Mucosa of descending colon (tissue), 3 donors: ENCODE measurements at regions not wholly inside any gene's neighbourhood (a gene's known extent, or its start where the extent isn't known, plus 50 kb on each side); places are given as distances from the start of the nearest gene placed in this dataset.

ENCODE experiments used
- ATAC-seq: fragments of 200-7000 bp; cut with Tn5 transposase; one replicate; pipeline ENCODE4 v1.9.1; 2020; ENCODE audit warnings: mild to moderate bottlenecking, moderate library complexity
- DNase-seq, 3 donors: peaks; one replicate each; pipeline ENCODE4 v3.0.0-alpha.2; 2020
- H3K36me3 ChIP-seq: fragments of 200-600 bp; one replicate; pipeline ENCODE4 v1.8.0; 2021; ENCODE audit warnings: low read depth, mild to moderate bottlenecking
- H3K4me1 ChIP-seq: fragments of 200-600 bp; one replicate; pipeline ENCODE4 v1.8.0; 2021; ENCODE audit warnings: low read depth, mild to moderate bottlenecking
- H3K4me3 ChIP-seq: fragments of 200-600 bp; one replicate; pipeline ENCODE4 v1.8.0; 2021; ENCODE audit warnings: mild to moderate bottlenecking
- H3K9me3 ChIP-seq: fragments of 200-600 bp; one replicate; pipeline ENCODE4 v1.8.0; 2021; ENCODE audit warnings: mild to moderate bottlenecking
- intact Hi-C, 2 donors: fragments of 100-400 bp; cut with DNase I in 1 of 2; cut with micrococcal nuclease in 1 of 2; formaldehyde crosslinking; loops; one replicate each; pipeline versions ENCODE4 v1.11.0 to v1.11.1; 2022; cut with DNase I, micrococcal nuclease
- TF ChIP-seq, protein P1 (sequence below): fragments of 200-600 bp; IDR thresholded peaks from one replicate; pipeline ENCODE4 v1.8.0; 2022; ENCODE audit warnings: antibody characterized with exemption, mild to moderate bottlenecking
- donor health status: DM: no; HTN: no; CAD: no; lungs with moderate emphysema.
- donor health status: DM: no; HTN: no; CAD: no.
- donor health status: DM: no; HTN: yes; CAD: no.

DNA sequence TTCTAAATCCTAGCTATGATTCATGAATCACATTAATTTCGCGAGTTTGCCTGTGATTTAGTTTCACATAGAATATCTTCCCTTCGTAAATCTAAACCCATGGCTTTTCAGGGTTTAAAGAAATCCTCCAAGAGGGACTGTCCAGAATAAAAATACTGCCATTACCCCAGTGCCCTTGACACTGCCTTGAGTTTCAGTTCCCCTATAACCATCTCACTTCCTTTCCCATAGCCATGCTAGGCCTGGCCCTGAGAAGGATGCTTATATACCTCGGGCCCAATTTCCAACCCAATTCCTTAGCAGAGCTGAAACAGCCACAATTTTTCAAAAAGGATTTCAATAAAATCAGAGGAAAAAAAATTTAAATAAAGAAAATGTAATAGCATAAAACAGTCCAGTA, 697.3 kb downstream of the FRK start:
- ATAC-seq (no peak), DNase-seq (no peak)
- TF ChIP-seq, protein P1, sequence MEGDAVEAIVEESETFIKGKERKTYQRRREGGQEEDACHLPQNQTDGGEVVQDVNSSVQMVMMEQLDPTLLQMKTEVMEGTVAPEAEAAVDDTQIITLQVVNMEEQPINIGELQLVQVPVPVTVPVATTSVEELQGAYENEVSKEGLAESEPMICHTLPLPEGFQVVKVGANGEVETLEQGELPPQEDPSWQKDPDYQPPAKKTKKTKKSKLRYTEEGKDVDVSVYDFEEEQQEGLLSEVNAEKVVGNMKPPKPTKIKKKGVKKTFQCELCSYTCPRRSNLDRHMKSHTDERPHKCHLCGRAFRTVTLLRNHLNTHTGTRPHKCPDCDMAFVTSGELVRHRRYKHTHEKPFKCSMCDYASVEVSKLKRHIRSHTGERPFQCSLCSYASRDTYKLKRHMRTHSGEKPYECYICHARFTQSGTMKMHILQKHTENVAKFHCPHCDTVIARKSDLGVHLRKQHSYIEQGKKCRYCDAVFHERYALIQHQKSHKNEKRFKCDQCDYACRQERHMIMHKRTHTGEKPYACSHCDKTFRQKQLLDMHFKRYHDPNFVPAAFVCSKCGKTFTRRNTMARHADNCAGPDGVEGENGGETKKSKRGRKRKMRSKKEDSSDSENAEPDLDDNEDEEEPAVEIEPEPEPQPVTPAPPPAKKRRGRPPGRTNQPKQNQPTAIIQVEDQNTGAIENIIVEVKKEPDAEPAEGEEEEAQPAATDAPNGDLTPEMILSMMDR, result no peak
- no peaks in the 10 kb centered on the region for H3K36me3 ChIP-seq
- no peak overlapping the region for H3K4me3 ChIP-seq
- peaks cover 26% of the 10 kb centered on the region for H3K9me3 ChIP-seq
- intact Hi-C loops, result no loop called here
- no peaks in the 10 kb centered on the region for H3K4me1 ChIP-seq

DNA sequence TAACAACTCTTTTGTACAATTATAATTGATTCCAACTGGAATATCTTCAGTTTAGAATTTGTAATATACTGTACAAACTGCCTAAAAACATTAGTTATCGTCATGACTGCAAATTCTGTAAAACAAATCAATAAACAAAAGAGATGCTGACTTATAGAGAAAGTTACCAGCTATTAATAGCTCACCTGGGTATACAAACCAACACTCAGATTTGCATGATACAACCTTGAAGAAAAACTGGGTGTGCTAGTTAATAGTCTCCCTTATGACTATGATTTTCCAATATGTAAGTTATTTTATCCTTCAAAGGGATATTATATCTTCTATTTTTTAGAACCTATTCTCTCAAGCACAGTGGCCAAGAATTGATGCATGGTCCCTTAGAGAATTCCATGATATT, 698.5 kb downstream of the FRK start:
- Histone ChIP-seq H3K36me3 (no peaks in the 10 kb centered on the region), H3K9me3 (peaks cover 22% of the 10 kb centered on the region), H3K4me3 (no peak overlapping the region), H3K4me1 (no peaks in the 10 kb centered on the region)
- ATAC-seq (no peak), DNase-seq (no peak)
- TF ChIP-seq, protein P1, result no peak
- intact Hi-C loops, result no loop called here

DNA sequence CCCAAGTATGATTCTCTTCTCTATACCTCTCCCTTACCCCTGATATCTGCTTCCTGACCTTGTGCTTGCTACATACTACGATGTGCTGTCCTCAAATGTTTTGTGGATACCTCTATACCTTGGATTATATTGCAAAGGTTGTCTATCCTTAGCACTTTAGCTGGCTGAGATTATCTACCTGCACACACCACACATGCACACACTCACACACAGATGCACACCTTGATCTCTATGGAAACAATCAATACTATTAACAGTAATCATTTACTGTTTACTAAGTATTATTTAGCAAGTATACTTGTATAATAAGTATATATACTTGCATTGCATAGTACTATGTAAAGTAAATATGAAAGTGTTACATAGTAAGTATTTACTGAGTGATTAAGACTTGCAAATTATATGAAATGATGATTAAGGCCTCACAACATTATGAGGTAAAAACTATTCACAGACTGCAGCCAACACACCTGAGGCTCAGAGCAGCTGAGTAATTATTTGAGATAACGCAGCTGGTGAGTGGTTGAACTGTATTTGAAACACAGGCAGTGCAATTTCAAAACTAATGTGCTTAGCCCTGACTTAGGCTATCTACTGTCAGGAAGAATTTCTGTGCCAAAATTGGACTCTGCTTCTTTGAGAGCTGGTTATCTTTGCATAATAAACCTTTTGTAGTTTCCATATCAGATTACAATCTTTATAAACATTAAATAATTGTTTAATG, 699.9 kb downstream of the FRK start:
- intact Hi-C loops, result no loop called here
- H3K9me3 ChIP-seq, result peaks cover 20% of the 10 kb centered on the region
- no peaks in the 10 kb centered on the region for H3K36me3 ChIP-seq
- DNase-seq (no peak), ATAC-seq (no peak)
- H3K4me1 ChIP-seq, result no peaks in the 10 kb centered on the region
- H3K4me3 ChIP-seq, result no peak overlapping the region
- TF ChIP-seq, protein P1, result no peak

DNA sequence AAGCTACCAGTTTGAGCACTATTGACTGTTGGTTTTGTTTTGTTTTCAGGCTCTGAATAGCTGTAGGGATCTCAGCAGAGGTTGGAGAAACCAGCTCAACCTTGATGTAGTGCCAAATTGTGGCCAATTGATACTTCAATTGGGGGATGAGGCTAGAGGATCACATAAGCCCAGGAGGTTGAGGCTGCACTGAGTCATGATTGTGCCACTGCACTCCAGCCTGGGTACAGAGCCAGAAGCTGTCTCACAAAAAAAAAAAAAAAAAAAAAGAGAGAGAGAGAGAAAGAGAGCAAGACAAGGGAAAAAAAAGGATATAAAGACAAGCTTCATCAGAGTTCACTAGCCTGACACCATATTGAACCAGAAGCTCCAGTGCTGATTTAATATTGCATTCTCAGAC, 702.1 kb downstream of the FRK start:
- no peaks in the 10 kb centered on the region for H3K4me1 ChIP-seq
- intact Hi-C loops, result no loop called here
- TF ChIP-seq, protein P1, result no peak
- DNase-seq, result no peak
- H3K36me3 ChIP-seq, result no peaks in the 10 kb centered on the region
- H3K9me3 ChIP-seq, result peaks cover 13% of the 10 kb centered on the region
- ATAC-seq, result no peak
- H3K4me3 ChIP-seq, result no peak overlapping the region

DNA sequence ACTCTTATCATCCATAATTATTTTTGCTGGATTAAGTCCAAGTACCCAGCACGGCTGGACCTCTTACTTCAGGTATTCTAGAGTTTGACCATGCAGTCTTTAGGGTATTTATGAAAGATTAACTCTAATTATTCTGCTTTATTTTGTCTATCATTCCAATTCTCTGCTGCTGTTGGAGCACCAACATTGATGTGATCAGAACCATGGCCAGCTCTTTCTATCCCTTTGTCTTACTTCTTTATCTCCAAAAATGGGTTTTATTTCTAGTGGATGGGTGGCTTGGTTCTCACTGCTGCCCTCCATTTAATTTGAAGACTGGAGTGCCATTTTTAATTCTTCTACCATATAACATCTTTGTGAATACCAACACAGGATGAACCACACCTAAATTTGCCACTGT, 704.3 kb downstream of the FRK start:
- Histone ChIP-seq H3K4me1 (no peaks in the 10 kb centered on the region), H3K36me3 (no peaks in the 10 kb centered on the region), H3K4me3 (no peak overlapping the region), H3K9me3 (peaks cover 9% of the 10 kb centered on the region)
- DNase-seq (no peak), ATAC-seq (no peak)
- intact Hi-C loops, result no loop called here
- TF ChIP-seq, protein P1, result no peak

DNA sequence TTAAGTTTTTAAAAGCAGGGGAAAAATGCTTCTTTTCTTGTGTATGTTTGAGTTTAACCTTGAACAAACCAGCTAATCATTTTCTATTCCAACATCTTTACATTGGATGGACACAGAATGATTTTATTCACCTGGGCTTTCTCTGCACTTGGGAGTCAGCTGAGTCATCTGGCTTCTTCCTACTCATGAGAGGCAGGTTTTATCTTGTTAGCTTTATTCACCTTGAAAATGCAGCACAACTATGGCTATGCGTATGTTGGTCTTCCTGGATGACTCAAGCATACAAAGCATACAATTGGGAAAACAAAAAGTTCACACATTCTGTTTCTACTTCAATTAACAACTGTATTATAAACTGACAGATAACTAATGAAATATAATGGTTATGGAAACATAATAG, 737.7 kb downstream of the FRK start:
- intact Hi-C loops, result no loop called here
- Histone ChIP-seq H3K4me1 (no peaks in the 10 kb centered on the region), H3K4me3 (no peak overlapping the region), H3K36me3 (no peaks in the 10 kb centered on the region), H3K9me3 (peaks cover 6% of the 10 kb centered on the region)
- TF ChIP-seq, protein P1, result no peak
- DNase-seq, result no peak
- no peak for ATAC-seq
